DND-41 (cell line): ENCODE measurements at regions not wholly inside any gene's neighbourhood (a gene's known extent, or its start where the extent isn't known, plus 50 kb on each side); places are given as distances from the start of the nearest gene placed in this dataset.

Experiments
- ATAC-seq: fragments of 200-7000 bp; cut with Tn5 transposase; 3 replicates; pipeline ENCODE4 v1.9.1; 2021; ENCODE audit warnings: low read depth; ENCODE audit not compliant: insufficient read depth
- DNase-seq: peaks from one replicate; pipeline ENCODE4 v3.0.0-alpha.2; 2020
- H2AFZ ChIP-seq: 2 replicates; pipeline ENCODE4 v1.6.0; 2012; ENCODE audit warnings: low read depth, low read length
- H3K27ac ChIP-seq: 2 replicates; pipeline ENCODE4 v1.5.1; 2012; ENCODE audit warnings: low read length, inconsistent platforms
- H3K27me3 ChIP-seq: fragments of 200-600 bp; sonication (generic); 2 replicates; pipeline ENCODE4 v1.6.0; 2012; ENCODE audit warnings: low read length, mild to moderate bottlenecking, inconsistent platforms; ENCODE audit not compliant: insufficient read depth, poor library complexity
- H3K36me3 ChIP-seq: 2 replicates; pipeline ENCODE4 v1.5.1; 2012; ENCODE audit warnings: low read length, inconsistent platforms; ENCODE audit not compliant: insufficient read depth
- H3K4me1 ChIP-seq: 2 replicates; pipeline ENCODE4 v1.5.1; 2012; ENCODE audit warnings: mild to moderate bottlenecking, low read length; ENCODE audit not compliant: insufficient read depth
- H3K4me2 ChIP-seq: 2 replicates; pipeline ENCODE4 v1.6.0; 2012; ENCODE audit warnings: mild to moderate bottlenecking, moderate library complexity, low read length, inconsistent platforms; ENCODE audit not compliant: insufficient read depth
- H3K4me3 ChIP-seq, 2 experiments: fragments of 200-600 bp in 1 of 2; shearing (Covaris generic) in 1 of 2; 2 replicates each; pipeline ENCODE4 v1.5.1; 2012 to 2016; ENCODE audit warnings: inconsistent platforms in 2 of 2, low read length in 2 of 2, mild to moderate bottlenecking in 2 of 2, low read depth in 1 of 2, moderate library complexity in 1 of 2
- H3K79me2 ChIP-seq: 2 replicates; pipeline ENCODE4 v1.6.0; 2012; ENCODE audit warnings: low read length, inconsistent platforms; ENCODE audit not compliant: insufficient read depth
- H3K9ac ChIP-seq: 2 replicates; pipeline ENCODE4 v1.6.0; 2012; ENCODE audit warnings: low read depth, mild to moderate bottlenecking, inconsistent platforms, low read length, moderate library complexity
- H3K9me3 ChIP-seq: 2 replicates; pipeline ENCODE4 v1.5.1; 2012; ENCODE audit warnings: low read length, moderate library complexity, mild to moderate bottlenecking, inconsistent platforms; ENCODE audit not compliant: insufficient read depth, severe bottlenecking
- H4K20me1 ChIP-seq: 2 replicates; pipeline ENCODE4 v1.6.0; 2012; ENCODE audit warnings: low read length; ENCODE audit not compliant: insufficient read depth
- EZH2 ChIP-seq: IDR thresholded peaks from 3 replicates; pipeline ENCODE4 v1.6.1; 2012; ENCODE audit warnings: borderline replicate concordance, low read depth, mild to moderate bottlenecking, moderate library complexity, low read length, inconsistent platforms; ENCODE audit not compliant: severe bottlenecking
- TF ChIP-seq, protein P1 (sequence below): IDR thresholded peaks from 2 replicates; pipeline ENCODE4 v1.5.1; 2012; ENCODE audit warnings: borderline replicate concordance, low read length, moderate library complexity, mild to moderate bottlenecking; ENCODE audit not compliant: poor library complexity, severe bottlenecking; ENCODE audit errors: extremely low read depth

- Histone ChIP-seq H2AFZ (no peak overlapping the region), H3K9me3 (no peaks in the 10 kb centered on the region), H3K4me1 (no peaks in the 10 kb centered on the region), H3K79me2 (no peaks in the 10 kb centered on the region), H3K4me3 (no peak overlapping the region), H3K9ac (no peak overlapping the region), H4K20me1 (no peaks in the 10 kb centered on the region), H3K27me3 (no peaks in the 10 kb centered on the region), H3K27ac (no peak overlapping the region), H3K36me3 (no peaks in the 10 kb centered on the region), H3K4me2 (no peak overlapping the region)
- DNase-seq (no peak), ATAC-seq (no peak)
- TF ChIP-seq, protein P1, sequence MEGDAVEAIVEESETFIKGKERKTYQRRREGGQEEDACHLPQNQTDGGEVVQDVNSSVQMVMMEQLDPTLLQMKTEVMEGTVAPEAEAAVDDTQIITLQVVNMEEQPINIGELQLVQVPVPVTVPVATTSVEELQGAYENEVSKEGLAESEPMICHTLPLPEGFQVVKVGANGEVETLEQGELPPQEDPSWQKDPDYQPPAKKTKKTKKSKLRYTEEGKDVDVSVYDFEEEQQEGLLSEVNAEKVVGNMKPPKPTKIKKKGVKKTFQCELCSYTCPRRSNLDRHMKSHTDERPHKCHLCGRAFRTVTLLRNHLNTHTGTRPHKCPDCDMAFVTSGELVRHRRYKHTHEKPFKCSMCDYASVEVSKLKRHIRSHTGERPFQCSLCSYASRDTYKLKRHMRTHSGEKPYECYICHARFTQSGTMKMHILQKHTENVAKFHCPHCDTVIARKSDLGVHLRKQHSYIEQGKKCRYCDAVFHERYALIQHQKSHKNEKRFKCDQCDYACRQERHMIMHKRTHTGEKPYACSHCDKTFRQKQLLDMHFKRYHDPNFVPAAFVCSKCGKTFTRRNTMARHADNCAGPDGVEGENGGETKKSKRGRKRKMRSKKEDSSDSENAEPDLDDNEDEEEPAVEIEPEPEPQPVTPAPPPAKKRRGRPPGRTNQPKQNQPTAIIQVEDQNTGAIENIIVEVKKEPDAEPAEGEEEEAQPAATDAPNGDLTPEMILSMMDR: no peak
- TF ChIP-seq EZH2: no peak
These were observed 797.5 kb upstream of the ID2 start for GRCh38 chr2:7884338-7884737.

GRCh38 chr2:7886666-7887065, 795.2 kb upstream of the ID2 start:
- no peak for ATAC-seq
- TF ChIP-seq, protein P1: no peak
- TF ChIP-seq EZH2: no peak
- Histone ChIP-seq H3K79me2 (no peaks in the 10 kb centered on the region), H3K27me3 (no peaks in the 10 kb centered on the region), H3K9me3 (no peaks in the 10 kb centered on the region), H3K4me3 (no peak overlapping the region), H3K27ac (no peak overlapping the region), H3K9ac (no peak overlapping the region), H4K20me1 (no peaks in the 10 kb centered on the region), H3K4me2 (no peak overlapping the region), H3K36me3 (no peaks in the 10 kb centered on the region), H2AFZ (no peak overlapping the region), H3K4me1 (no peaks in the 10 kb centered on the region)
- DNase-seq: no peak

GRCh38 chr2:7887441-7887840, 794.4 kb upstream of the ID2 start:
- Histone ChIP-seq H3K27ac (no peak overlapping the region), H3K4me1 (no peaks in the 10 kb centered on the region), H3K9ac (no peak overlapping the region), H3K27me3 (no peaks in the 10 kb centered on the region), H3K9me3 (no peaks in the 10 kb centered on the region), H3K4me2 (no peak overlapping the region), H4K20me1 (no peaks in the 10 kb centered on the region), H3K79me2 (no peaks in the 10 kb centered on the region), H2AFZ (no peak overlapping the region), H3K36me3 (no peaks in the 10 kb centered on the region), H3K4me3 (no peak overlapping the region)
- DNase-seq (no peak), ATAC-seq (no peak)
- TF ChIP-seq, protein P1: no peak
- no peak for TF ChIP-seq EZH2

DNA sequence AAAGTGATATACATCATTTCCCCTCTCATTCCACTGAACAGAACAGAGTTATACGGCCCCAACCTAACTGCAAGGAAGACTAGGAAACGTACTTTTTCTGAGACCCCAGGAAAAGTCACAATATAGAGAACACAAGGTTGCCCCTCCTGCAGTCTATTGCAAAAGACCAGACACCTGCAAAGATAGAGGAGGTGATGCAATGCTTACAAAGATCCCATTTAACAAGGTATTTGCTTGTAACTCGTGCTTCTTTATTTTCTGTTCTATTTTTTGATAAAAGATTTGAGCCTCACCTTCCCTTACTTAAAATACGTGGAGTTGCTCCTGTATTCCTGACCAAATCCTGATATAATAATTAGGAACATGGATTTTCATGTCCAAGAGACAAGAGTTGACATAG, 793.0 kb upstream of the ID2 start:
- no peaks in the 10 kb centered on the region for H4K20me1 ChIP-seq
- ATAC-seq: no peak
- DNase-seq: no peak
- H3K36me3 ChIP-seq: no peaks in the 10 kb centered on the region
- no peak overlapping the region for H3K4me3 ChIP-seq
- no peaks in the 10 kb centered on the region for H3K79me2 ChIP-seq
- no peak for TF ChIP-seq EZH2
- TF ChIP-seq, protein P1: no peak
- no peak overlapping the region for H3K4me2 ChIP-seq
- H3K9ac ChIP-seq: no peak overlapping the region
- no peak overlapping the region for H3K27ac ChIP-seq
- H3K4me1 ChIP-seq: no peaks in the 10 kb centered on the region
- H2AFZ ChIP-seq: no peak overlapping the region
- no peaks in the 10 kb centered on the region for H3K9me3 ChIP-seq
- no peaks in the 10 kb centered on the region for H3K27me3 ChIP-seq
